Activated CD4-positive, alpha-beta memory T cell treated with anti-CD3 and anti-CD28 coated beads for 36 hours (primary cell): ENCODE measurements at regions not wholly inside any gene's neighbourhood (a gene's known extent, or its start where the extent isn't known, plus 50 kb on each side); places are given as distances from the start of the nearest gene placed in this dataset.
"Not testable (repeated sequence)": the region's sequence is repeated elsewhere in the genome, so short reads cannot be mapped to it uniquely, and the experiment has no call there.

Experiments
- CTCF ChIA-PET: fragments of 350-600 bp; sonication (Branson Sonifier 250); formaldehyde crosslinking; loops from one replicate; lab custom pipeline; 2021; ENCODE audit warnings: antibody characterized with exemption, inconsistent platforms; lab: Charles Lee
- POLR2A ChIA-PET: fragments of 350-600 bp; sonication (Branson Sonifier 250); formaldehyde crosslinking; loops from one replicate; lab custom pipeline; 2021; ENCODE audit warnings: antibody characterized with exemption; lab: Charles Lee
- DNase-seq: peaks from one replicate; pipeline ENCODE4 v3.0.0-alpha.2; 2020
- H3K27ac Mint-ChIP-seq: one replicate; pipeline ENCODE4 v1.8.0; 2021; ENCODE audit warnings: mixed read lengths
- H3K27me3 Mint-ChIP-seq: one replicate; pipeline ENCODE4 v1.8.0; 2021; ENCODE audit warnings: mixed read lengths
- H3K36me3 Mint-ChIP-seq: one replicate; pipeline ENCODE4 v1.8.0; 2021; ENCODE audit warnings: mixed read lengths
- H3K4me1 Mint-ChIP-seq: one replicate; pipeline ENCODE4 v1.8.0; 2021; ENCODE audit warnings: low read depth, mixed read lengths
- H3K4me3 Mint-ChIP-seq: one replicate; pipeline ENCODE4 v1.8.0; 2021; ENCODE audit warnings: mild to moderate bottlenecking, mixed read lengths
- H3K9me3 Mint-ChIP-seq: one replicate; pipeline ENCODE4 v1.8.0; 2021; ENCODE audit warnings: mixed read lengths
- intact Hi-C: fragments of 100-400 bp; cut with micrococcal nuclease; formaldehyde crosslinking; loops from one replicate; pipeline ENCODE4 v1.15.1; 2023

DNA sequence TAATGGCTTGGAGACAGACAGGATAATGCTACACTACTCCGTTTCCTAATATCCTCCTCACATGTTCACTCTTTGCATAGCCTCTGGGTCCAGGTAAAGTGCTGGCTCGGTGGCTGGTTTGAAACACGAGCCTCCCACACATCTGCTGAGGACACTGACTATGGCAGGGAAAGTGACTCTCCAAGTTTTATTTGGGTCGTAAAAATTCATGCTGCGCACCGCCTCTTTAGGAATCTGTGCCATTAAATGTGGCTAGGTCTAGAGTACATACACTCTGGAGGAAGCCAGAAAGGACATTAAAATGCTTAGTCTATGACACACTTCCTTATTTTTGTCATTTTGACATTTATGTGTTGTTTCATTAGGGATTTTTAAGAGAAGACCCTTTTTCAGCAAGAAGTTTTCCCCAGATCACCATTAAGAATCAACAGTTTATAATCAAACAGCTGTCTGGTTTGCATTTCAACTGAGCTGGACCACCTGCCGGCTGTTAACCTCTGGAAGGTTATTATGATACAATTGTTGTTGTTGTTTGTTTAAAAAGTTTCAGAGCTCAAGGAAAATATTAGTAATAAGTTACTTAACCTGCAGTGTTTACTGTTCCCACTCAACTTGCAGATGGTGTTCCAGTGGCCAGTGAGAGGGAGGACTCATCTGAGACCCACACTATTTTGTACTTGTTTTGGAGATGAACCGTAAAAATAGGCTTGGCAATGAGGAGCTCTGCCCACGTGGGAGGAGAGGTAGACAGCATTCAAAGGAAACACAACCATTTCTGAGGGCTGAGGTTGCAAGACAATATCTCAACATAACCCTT is 443.3 kb upstream of the MEIS1 start:
- H3K27ac Mint-ChIP-seq, result no peak overlapping the region
- ChIA-PET POLR2A (no interaction called here), CTCF (interaction anchor here (0.6 kb wide), 1 partner anchor 371 kb away, joined by 4 read pairs; no protein-coding TSS in a partner anchor)
- DNase-seq, result no peak
- no peaks in the 10 kb centered on the region for H3K27me3 Mint-ChIP-seq
- intact Hi-C loops, result no loop called here
- H3K9me3 Mint-ChIP-seq, result peaks cover 8% of the 10 kb centered on the region
- H3K4me1 Mint-ChIP-seq, result no peaks in the 10 kb centered on the region
- H3K36me3 Mint-ChIP-seq, result no peaks in the 10 kb centered on the region
- H3K4me3 Mint-ChIP-seq, result no peak overlapping the region

DNA sequence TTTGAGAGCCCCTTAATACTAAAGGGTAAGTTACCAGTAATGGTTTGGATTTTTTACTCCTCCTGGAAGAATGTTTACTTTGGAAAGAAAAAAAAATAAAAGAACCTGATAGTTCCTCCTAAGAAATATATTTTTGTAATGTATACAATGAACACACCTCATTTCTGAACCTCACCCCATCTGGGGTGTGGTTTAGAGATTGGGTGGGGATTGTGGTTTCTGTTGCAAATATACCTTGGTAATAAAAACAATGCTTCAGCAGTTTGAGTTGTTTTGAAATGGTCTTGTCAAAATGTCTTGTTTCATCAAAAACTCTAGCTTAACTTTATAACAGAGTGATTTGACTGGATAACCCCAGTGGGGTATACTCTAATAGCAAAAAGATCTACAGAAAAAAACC is 448.9 kb upstream of the MEIS1 start:
- CTCF ChIA-PET, result no interaction called here
- DNase-seq, result no peak
- intact Hi-C loops, result no loop called here
- H3K27me3 Mint-ChIP-seq, result no peaks in the 10 kb centered on the region
- no peaks in the 10 kb centered on the region for H3K4me1 Mint-ChIP-seq
- no peak overlapping the region for H3K27ac Mint-ChIP-seq
- POLR2A ChIA-PET, result no interaction called here
- peaks cover 15% of the 10 kb centered on the region for H3K9me3 Mint-ChIP-seq
- H3K36me3 Mint-ChIP-seq, result no peaks in the 10 kb centered on the region
- H3K4me3 Mint-ChIP-seq, result no peak overlapping the region

DNA sequence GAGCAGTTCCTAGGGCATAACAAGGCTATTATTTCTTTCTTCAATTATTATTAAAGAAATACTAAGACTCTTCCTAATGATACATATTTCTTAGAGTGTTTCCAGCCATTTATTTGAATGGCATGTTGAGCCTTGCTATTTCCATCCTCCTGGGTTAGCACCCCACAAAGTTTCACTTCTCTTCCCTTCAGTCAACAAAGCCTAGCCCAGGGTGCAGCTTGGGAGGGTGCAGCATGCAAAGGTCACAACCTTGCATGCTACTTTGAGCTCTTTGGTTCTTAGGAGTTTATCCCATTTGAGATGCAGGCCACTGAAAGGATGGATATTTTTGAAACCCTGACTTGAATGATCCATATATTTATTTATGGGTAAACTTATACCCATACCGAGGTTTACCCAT is 454.4 kb upstream of the MEIS1 start:
- H3K27me3 Mint-ChIP-seq, result no peaks in the 10 kb centered on the region
- no peak for DNase-seq
- intact Hi-C loops, result no loop called here
- peaks cover 12% of the 10 kb centered on the region for H3K9me3 Mint-ChIP-seq
- H3K27ac Mint-ChIP-seq, result no peak overlapping the region
- ChIA-PET CTCF (no interaction called here), POLR2A (no interaction called here)
- H3K36me3 Mint-ChIP-seq, result no peaks in the 10 kb centered on the region
- no peaks in the 10 kb centered on the region for H3K4me1 Mint-ChIP-seq
- H3K4me3 Mint-ChIP-seq, result no peak overlapping the region

DNA sequence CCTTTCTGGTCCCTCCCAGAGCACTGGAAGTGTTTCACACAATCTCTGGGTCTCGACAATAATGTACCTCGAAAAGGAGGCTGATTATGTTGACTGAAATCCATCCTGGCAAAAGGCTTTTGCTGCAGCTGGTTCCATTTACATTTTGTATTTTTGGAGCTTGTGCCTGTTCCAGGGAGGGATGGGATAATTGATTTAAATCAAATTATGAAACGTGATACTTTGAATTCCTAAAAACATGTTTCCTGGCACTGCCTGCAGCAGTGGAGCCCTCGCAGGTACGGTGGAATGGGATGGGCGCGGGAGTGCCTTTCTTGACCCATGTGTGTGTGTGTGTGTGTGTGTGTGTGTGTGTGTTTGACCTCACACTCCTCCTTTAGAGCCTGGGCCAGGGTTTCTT is 455.5 kb upstream of the MEIS1 start:
- no peaks in the 10 kb centered on the region for H3K36me3 Mint-ChIP-seq
- DNase-seq, result no peak
- peaks cover 12% of the 10 kb centered on the region for H3K9me3 Mint-ChIP-seq
- H3K27ac Mint-ChIP-seq, result no peak overlapping the region
- intact Hi-C loops, result no loop called here
- H3K4me3 Mint-ChIP-seq, result no peak overlapping the region
- ChIA-PET POLR2A (no interaction called here), CTCF (no interaction called here)
- H3K27me3 Mint-ChIP-seq, result no peaks in the 10 kb centered on the region
- H3K4me1 Mint-ChIP-seq, result no peaks in the 10 kb centered on the region

GRCh38 chr2:65974067-65974723 is 460.7 kb upstream of the MEIS1 start:
- Mint-ChIP-seq H3K9me3 (peaks cover 4% of the 10 kb centered on the region), H3K4me1 (no peaks in the 10 kb centered on the region), H3K36me3 (no peaks in the 10 kb centered on the region), H3K27ac (no peak overlapping the region), H3K27me3 (no peaks in the 10 kb centered on the region), H3K4me3 (no peak overlapping the region)
- intact Hi-C loops, result no loop called here
- CTCF ChIA-PET, result no interaction called here
- POLR2A ChIA-PET, result no interaction called here
- no peak for DNase-seq

DNA sequence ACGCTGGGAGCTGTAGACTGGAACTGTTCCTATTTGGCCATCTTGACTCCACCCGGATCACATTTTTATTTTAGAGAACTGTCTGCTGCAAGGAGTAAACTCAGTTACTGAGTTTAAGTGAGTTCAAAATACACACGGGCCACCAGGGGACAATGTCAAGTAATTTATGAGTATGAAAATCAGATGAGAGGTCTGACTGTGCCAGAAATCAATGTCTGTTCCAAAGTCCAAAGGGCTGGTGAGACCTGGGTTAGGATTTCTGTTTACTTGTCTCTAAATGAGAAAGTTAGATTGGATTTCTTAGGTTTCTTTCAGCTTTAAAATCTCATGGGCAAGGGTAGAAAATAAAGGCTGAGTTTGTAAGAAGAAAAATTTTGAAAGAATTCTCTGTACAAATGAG is 465.8 kb upstream of the MEIS1 start:
- Mint-ChIP-seq H3K36me3 (no peaks in the 10 kb centered on the region), H3K4me3 (no peak overlapping the region), H3K4me1 (no peaks in the 10 kb centered on the region), H3K9me3 (no peaks in the 10 kb centered on the region), H3K27me3 (no peaks in the 10 kb centered on the region), H3K27ac (no peak overlapping the region)
- intact Hi-C loops, result no loop called here
- CTCF ChIA-PET, result no interaction called here
- no peak for DNase-seq
- POLR2A ChIA-PET, result no interaction called here

- H3K27me3 Mint-ChIP-seq, H3K36me3 Mint-ChIP-seq, POLR2A ChIA-PET, CTCF ChIA-PET, intact Hi-C loops, H3K4me3 Mint-ChIP-seq, DNase-seq, H3K27ac Mint-ChIP-seq, H3K9me3 Mint-ChIP-seq, H3K4me1 Mint-ChIP-seq: not testable (repeated sequence)
Measured at GRCh38 chr2:65963303-65963702, 471.6 kb upstream of the MEIS1 start.

DNA sequence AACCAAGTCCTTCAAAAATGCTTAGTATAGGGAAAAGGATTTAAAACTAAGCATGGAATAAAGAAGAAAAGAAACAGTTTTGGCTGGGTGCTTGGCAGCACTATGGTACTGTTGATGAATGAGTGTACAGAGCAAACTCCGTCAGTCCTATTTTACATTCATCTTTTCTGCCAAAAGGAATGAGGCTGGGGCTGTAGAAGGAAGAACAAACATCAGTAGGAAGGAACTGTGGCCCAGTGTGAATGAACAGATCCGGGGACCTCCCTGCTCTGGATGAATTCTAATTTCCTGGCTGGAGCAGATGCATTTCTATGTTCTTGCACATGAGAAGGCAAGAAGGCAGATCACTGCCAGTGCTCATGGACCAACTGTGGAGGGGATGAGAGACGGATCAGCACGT is 474.0 kb upstream of the MEIS1 start:
- peaks cover 14% of the 10 kb centered on the region for H3K9me3 Mint-ChIP-seq
- H3K4me3 Mint-ChIP-seq, result no peak overlapping the region
- CTCF ChIA-PET, result interaction anchor here (0.6 kb wide), 1 partner anchor 13 kb away, joined by 4 read pairs; no protein-coding TSS in a partner anchor
- H3K36me3 Mint-ChIP-seq, result no peaks in the 10 kb centered on the region
- no peak for DNase-seq
- H3K27me3 Mint-ChIP-seq, result no peaks in the 10 kb centered on the region
- H3K27ac Mint-ChIP-seq, result no peak overlapping the region
- H3K4me1 Mint-ChIP-seq, result no peaks in the 10 kb centered on the region
- intact Hi-C loops, result no loop called here
- POLR2A ChIA-PET, result no interaction called here

- Mint-ChIP-seq H3K4me3 (no peak overlapping the region), H3K4me1 (no peaks in the 10 kb centered on the region), H3K27ac (no peak overlapping the region), H3K27me3 (no peaks in the 10 kb centered on the region), H3K9me3 (peaks cover 12% of the 10 kb centered on the region), H3K36me3 (no peaks in the 10 kb centered on the region)
- POLR2A ChIA-PET, result no interaction called here
- DNase-seq, result no peak
- CTCF ChIA-PET, result no interaction called here
- intact Hi-C loops, result no loop called here
Measured at GRCh38 chr2:65957886-65958285, 477.0 kb upstream of the MEIS1 start.

DNA sequence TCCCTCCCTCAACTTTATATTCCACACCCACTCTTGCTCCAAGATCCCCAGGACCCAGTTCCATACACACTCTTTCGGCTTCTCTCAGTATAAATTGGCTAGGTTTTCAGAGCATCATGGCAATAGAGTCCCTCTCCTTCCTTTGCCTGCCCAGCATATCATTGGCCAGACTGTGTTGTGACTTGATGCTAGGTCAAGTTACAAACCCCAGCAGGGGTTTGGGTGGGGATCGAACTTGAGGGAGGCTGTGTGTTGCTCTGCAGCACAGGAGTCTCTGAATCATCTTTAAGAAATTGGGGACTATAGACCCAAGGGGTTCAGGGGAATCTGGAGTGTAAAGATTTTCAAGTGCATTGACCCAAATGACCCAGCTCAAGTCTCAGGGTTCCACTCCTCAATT is 477.5 kb upstream of the MEIS1 start:
- intact Hi-C loops, result no loop called here
- no peak overlapping the region for H3K4me3 Mint-ChIP-seq
- ChIA-PET CTCF (no interaction called here), POLR2A (no interaction called here)
- H3K9me3 Mint-ChIP-seq, result peaks cover 8% of the 10 kb centered on the region
- no peaks in the 10 kb centered on the region for H3K4me1 Mint-ChIP-seq
- H3K27ac Mint-ChIP-seq, result no peak overlapping the region
- no peaks in the 10 kb centered on the region for H3K36me3 Mint-ChIP-seq
- H3K27me3 Mint-ChIP-seq, result no peaks in the 10 kb centered on the region
- DNase-seq, result no peak

GRCh38 chr2:65955259-65955658 is 479.7 kb upstream of the MEIS1 start:
- Mint-ChIP-seq H3K36me3 (no peaks in the 10 kb centered on the region), H3K9me3 (peaks cover 6% of the 10 kb centered on the region), H3K27ac (no peak overlapping the region), H3K4me1 (no peaks in the 10 kb centered on the region), H3K27me3 (no peaks in the 10 kb centered on the region), H3K4me3 (no peak overlapping the region)
- DNase-seq, result no peak
- intact Hi-C loops, result no loop called here
- ChIA-PET CTCF (no interaction called here), POLR2A (no interaction called here)

- ChIA-PET POLR2A (no interaction called here), CTCF (no interaction called here)
- intact Hi-C loops, result no loop called here
- no peaks in the 10 kb centered on the region for H3K27me3 Mint-ChIP-seq
- peaks cover 6% of the 10 kb centered on the region for H3K9me3 Mint-ChIP-seq
- no peaks in the 10 kb centered on the region for H3K4me1 Mint-ChIP-seq
- no peak overlapping the region for H3K27ac Mint-ChIP-seq
- DNase-seq, result no peak
- H3K4me3 Mint-ChIP-seq, result no peak overlapping the region
- no peaks in the 10 kb centered on the region for H3K36me3 Mint-ChIP-seq
Measured at GRCh38 chr2:65952966-65953761, 481.8 kb upstream of the MEIS1 start.
